ENCODE measurements at regions not wholly inside any gene's neighbourhood (a gene's known extent, or its start where the extent isn't known, plus 50 kb on each side); places are given as distances from the start of the nearest gene placed in this dataset.

GRCh38 chr6:150511313-150511712, 88.4 kb upstream of the PLEKHG1 start:
- H3K79me2 ChIP-seq (ENCODE audit: low read length): no peaks in the 10 kb centered on the region
- no peaks in the 10 kb centered on the region for H4K20me1 ChIP-seq (ENCODE audit: low read length)
- no peaks in the 10 kb centered on the region for H3K27me3 ChIP-seq (ENCODE audit: low read length)
- ATAC-seq (no peak), DNase-seq (no peak)
- no peak overlapping the region for H2AFZ ChIP-seq (ENCODE audit: low read length)
- no TSS peak for BruUV-seq (replicated peaks)
- no peak overlapping the region for H3K4me2 ChIP-seq (ENCODE audit: low read length)
- intact Hi-C loops (cut with micrococcal nuclease): no loop called here
- peaks cover 8% of the 10 kb centered on the region; the same call in 1 of the 2 replicates for H3K4me1 ChIP-seq (ENCODE audit: insufficient read depth, low read length)
- H3K27ac ChIP-seq (ENCODE audit: low read length): no peak overlapping the region
- H3F3A ChIP-seq (ENCODE audit: low read length, unreplicated experiment): no peaks in the 10 kb centered on the region
- no peak overlapping the region for H3K4me3 ChIP-seq (ENCODE audit: low read length)
- TF ChIP-seq EZH2 (IDR thresholded peaks at IDR 0.05; ENCODE audit: low read length, unreplicated experiment) (no peak), EZH2phosphoT487 (IDR thresholded peaks at IDR 0.05; ENCODE audit: borderline replicate concordance, low read length) (no peak), CTCF (conservative IDR thresholded peaks at IDR 0.05; ENCODE audit: low read depth, low read length) (no peak)
- H3K9me2 ChIP-seq (replicated peaks; ENCODE audit: low read length): no peaks in the 10 kb centered on the region
- H3K9me3 ChIP-seq (ENCODE audit: low read length): no peaks in the 10 kb centered on the region
- POLR2A ChIA-PET (ENCODE audit: unreplicated experiment): no interaction called here
- CTCF ChIA-PET: no interaction called here
- H3K9ac ChIP-seq (ENCODE audit: low read length): no peak overlapping the region
- H3K36me3 ChIP-seq (ENCODE audit: low read depth, low read length): no peaks in the 10 kb centered on the region

- no TSS peak for BruUV-seq (replicated peaks)
Measured at GRCh38 chr6:150514806-150515380, 84.8 kb upstream of the PLEKHG1 start.

More at GRCh38 chr6:150514806-150515380, 84.8 kb upstream of the PLEKHG1 start:
- Histone ChIP-seq H2AFZ (ENCODE audit: low read length) (no peak overlapping the region), H3K4me3 (ENCODE audit: low read length) (no peak overlapping the region), H3K27ac (ENCODE audit: low read length) (no peak overlapping the region), H3K9me2 (replicated peaks; ENCODE audit: low read length) (no peaks in the 10 kb centered on the region), H3K27me3 (ENCODE audit: low read length) (no peaks in the 10 kb centered on the region), H4K20me1 (ENCODE audit: low read length) (no peaks in the 10 kb centered on the region), H3K9me3 (ENCODE audit: low read length) (no peaks in the 10 kb centered on the region), H3K36me3 (ENCODE audit: low read depth, low read length) (no peaks in the 10 kb centered on the region), H3K9ac (ENCODE audit: low read length) (no peak overlapping the region), H3K4me2 (ENCODE audit: low read length) (no peak overlapping the region), H3K79me2 (ENCODE audit: low read length) (no peaks in the 10 kb centered on the region), H3K4me1 (ENCODE audit: insufficient read depth, low read length) (peaks cover 8% of the 10 kb centered on the region; the same call in 1 of the 2 replicates), H3F3A (ENCODE audit: low read length, unreplicated experiment) (no peaks in the 10 kb centered on the region)
- intact Hi-C loops (cut with micrococcal nuclease): no loop called here
- ATAC-seq: no peak
- ChIA-PET CTCF (no interaction called here), POLR2A (ENCODE audit: unreplicated experiment) (no interaction called here)
- TF ChIP-seq EZH2phosphoT487 (IDR thresholded peaks at IDR 0.05; ENCODE audit: borderline replicate concordance, low read length) (no peak), EZH2 (IDR thresholded peaks at IDR 0.05; ENCODE audit: low read length, unreplicated experiment) (no peak), CTCF (conservative IDR thresholded peaks at IDR 0.05; ENCODE audit: low read depth, low read length) (no peak)
- peak; percentile 39 for DNase-seq
